ENCODE measurements at regions not wholly inside any gene's neighbourhood (a gene's known extent, or its start where the extent isn't known, plus 50 kb on each side); places are given as distances from the start of the nearest gene placed in this dataset.

GRCh38 chr7:16934722-16935340, 53.0 kb upstream of the AGR3 start:
- TF ChIP-seq, protein P1, sequence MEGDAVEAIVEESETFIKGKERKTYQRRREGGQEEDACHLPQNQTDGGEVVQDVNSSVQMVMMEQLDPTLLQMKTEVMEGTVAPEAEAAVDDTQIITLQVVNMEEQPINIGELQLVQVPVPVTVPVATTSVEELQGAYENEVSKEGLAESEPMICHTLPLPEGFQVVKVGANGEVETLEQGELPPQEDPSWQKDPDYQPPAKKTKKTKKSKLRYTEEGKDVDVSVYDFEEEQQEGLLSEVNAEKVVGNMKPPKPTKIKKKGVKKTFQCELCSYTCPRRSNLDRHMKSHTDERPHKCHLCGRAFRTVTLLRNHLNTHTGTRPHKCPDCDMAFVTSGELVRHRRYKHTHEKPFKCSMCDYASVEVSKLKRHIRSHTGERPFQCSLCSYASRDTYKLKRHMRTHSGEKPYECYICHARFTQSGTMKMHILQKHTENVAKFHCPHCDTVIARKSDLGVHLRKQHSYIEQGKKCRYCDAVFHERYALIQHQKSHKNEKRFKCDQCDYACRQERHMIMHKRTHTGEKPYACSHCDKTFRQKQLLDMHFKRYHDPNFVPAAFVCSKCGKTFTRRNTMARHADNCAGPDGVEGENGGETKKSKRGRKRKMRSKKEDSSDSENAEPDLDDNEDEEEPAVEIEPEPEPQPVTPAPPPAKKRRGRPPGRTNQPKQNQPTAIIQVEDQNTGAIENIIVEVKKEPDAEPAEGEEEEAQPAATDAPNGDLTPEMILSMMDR (IDR thresholded peaks at IDR 0.05; ENCODE audit: insufficient read depth, low read length, poor library complexity, severe bottlenecking): no peak
- TF ChIP-seq EZH2phosphoT487 (conservative IDR thresholded peaks at IDR 0.05; ENCODE audit: low read length): no peak
